HG03521 (cell line): ENCODE measurements at regions not wholly inside any gene's neighbourhood (a gene's known extent, or its start where the extent isn't known, plus 50 kb on each side); places are given as distances from the start of the nearest gene placed in this dataset.
A peak's percentile ranks its signal among the peaks of the same experiment; 100 is the strongest.
"Not testable (repeated sequence)": the region's sequence is repeated elsewhere in the genome, so short reads cannot be mapped to it uniquely, and the experiment has no call there.

Source experiments
- ATAC-seq: cut with Tn5 transposase; IDR thresholded peaks from one replicate; pipeline ENCODE4 v1.9.1; 2021; ENCODE audit warnings: mild to moderate bottlenecking, moderate library complexity; ENCODE audit not compliant: unreplicated experiment

GRCh38 chr3:195669310-195669709 is 51.5 kb upstream of the MUC20 start:
- ATAC-seq = not testable (repeated sequence)

- not testable (repeated sequence) for ATAC-seq
Measured at GRCh38 chr3:195668131-195668766, 52.5 kb upstream of the MUC20 start.

DNA sequence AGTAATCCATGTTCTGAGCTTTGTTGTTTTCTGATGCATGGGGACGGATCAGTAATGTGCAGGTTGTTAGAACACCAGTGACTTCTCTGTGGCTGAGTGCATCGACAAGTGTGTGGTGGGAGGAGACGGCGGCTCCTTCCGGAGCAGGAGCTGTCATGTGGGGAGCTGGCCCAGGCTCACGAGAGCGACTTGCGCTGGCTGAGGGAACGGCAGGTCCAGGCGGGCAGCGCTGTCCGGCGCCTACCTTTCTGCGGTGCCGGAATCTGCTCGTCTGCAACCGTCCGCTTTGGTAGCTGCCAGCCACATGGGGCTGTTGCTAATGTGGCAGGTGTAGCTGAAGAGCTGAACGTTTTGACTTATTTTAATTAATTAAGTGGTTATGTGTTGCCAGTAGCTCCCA is 55.5 kb upstream of the MUC20 start:
- ATAC-seq = not testable (repeated sequence)

DNA sequence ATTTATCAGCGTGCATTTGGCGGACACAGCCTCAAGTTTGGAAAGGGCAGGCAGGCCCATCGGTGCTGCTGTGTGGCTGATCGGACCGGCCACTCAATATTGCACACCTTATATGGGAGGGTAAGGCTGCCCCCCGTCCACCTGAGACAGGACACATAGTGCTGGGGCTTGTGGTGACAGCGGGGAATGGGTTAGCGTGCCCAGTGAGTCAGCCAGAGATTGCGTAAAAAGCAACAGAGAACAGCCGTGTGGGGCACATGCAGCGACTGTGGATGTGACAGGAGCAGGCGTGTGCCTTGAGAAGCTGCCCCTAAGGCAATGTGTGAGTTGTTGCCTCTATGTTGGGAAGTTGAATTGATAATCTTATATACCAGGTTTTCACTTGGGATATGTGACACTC is 56.6 kb upstream of the MUC20 start:
- not testable (repeated sequence) for ATAC-seq

- ATAC-seq = not testable (repeated sequence)
Measured at GRCh38 chr3:195659136-195659533, 61.6 kb upstream of the MUC20 start.

GRCh38 chr3:195658381-195659135 is 62.2 kb upstream of the MUC20 start:
- ATAC-seq = peak; percentile 18

- peak; percentile 86 for ATAC-seq
Measured at GRCh38 chr3:195657475-195658372, 63.1 kb upstream of the MUC20 start.

DNA sequence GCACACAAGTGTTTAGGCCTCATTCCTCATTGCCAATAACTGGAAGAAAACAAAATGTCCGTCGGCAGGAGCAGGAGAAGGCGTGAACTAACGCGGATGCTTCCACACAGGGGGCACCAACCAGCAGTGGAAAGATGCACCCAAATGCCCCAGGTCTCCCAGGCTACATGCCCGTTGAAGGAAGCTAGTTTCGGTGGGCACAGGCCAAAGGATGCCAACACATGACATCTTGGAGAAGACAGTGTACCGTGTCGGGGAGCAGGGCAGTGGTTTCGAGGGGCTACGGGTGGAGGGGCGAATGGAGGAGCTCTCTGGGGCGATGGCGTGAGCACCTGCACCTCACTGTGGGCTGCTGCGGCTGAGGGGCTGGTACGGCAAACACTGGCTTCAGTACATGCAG is 64.7 kb upstream of the MUC20 start:
- ATAC-seq = not testable (repeated sequence)

DNA sequence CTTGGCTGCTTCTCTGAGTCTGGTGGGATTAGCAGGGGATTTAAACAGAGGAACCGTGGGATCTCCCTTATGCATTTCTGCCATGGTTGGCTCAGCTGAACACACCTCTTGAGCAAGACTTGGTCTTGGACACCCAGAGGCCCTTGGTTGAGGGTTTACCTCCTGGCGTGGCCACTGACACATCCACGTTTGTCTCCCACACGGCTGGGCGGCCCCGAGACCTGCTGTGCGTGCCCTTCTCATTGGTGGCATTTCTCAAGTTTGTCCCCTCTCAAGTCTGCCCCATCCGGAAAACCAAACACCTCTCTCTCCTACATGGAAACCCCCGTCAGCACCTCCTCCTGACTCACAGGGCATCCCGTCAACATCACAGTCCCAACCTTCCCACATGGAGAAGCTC is 66.0 kb upstream of the MUC20 start:
- not testable (repeated sequence) for ATAC-seq

DNA sequence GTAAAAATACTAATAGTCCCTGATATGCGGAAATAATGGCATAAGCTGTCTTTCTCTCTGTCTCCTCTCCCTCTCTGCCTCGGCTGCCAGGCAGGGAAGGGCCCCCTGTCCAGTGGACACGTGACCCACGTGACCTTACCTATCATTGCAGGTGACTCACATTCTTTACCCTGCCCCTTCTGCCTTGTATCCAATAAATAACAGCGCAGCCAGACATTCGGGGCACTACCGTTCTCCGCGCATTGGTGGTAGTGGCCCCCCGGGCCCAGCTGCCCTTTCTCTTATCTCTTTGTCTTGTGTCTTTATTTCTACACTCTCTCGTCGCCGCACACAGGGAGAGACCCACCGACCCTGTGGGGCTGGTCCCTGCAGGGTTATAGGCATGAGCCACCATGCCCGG is 66.6 kb upstream of the MUC20 start:
- ATAC-seq = not testable (repeated sequence)

DNA sequence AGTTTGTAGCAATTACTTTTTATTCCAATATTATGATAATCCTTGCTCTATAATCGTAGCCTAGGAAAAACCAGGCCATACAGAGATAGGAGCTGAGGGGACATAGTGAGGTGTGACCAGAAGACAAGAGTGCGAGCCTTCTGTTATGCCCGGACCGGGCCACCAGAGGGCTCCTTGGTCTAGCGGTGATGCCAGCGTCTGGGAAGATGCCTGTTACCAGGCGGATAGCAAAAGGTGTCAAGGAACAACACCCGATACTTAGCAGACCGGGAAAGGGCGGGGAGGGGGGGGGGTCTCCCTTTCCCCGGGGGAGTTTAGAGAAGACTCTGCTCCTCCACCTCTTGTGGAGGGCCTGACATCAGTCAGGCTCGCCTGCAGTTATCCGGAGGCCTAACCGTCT is 67.1 kb upstream of the MUC20 start:
- not testable (repeated sequence) for ATAC-seq

- ATAC-seq = not testable (repeated sequence)
Measured at GRCh38 chr3:195647912-195648702, 64.4 kb upstream of the APOD start.

- ATAC-seq = not testable (repeated sequence)
Measured at GRCh38 chr3:195645872-195646271, 62.1 kb upstream of the APOD start.

GRCh38 chr3:195643245-195643644 is 59.5 kb upstream of the APOD start:
- not testable (repeated sequence) for ATAC-seq

DNA sequence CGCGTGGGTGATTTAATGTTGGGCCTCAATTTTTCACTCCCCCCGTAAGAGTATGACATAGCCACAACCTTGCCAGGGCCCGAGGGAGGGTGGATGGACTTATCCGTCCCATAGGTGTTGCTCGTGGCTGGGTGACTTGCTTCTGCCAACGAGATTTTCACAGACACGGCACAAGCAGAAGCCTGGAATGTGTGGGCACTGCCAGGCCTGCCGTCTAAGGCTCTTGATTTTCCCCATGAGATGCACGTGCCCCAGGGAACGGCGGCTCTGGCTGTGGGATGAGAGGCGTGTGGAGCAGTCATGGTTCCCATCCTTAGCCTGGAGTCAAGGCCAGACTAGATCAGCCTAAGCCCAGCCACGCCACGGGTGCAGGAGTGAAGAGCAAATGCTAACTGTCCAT is 58.6 kb upstream of the APOD start:
- not testable (repeated sequence) for ATAC-seq

DNA sequence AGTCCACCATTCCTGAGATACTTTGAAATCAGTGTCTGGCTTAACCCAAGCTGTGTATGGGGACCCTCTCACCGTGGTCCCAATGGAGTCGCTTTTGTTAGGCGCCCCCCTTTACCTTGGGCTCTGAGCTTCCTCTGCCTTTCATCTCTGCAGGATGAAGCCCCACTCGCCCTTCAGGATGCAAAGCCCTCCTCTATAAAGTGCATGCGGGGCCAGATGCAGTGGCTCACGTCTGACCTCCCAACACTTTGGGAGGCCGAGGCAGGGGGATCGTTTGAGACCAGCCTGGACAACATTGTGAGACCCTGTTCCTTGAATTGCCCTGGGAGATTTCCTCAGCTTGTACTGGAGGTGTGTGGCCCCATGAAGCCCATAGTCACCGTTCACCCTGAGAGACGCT is 54.7 kb upstream of the APOD start:
- not testable (repeated sequence) for ATAC-seq

DNA sequence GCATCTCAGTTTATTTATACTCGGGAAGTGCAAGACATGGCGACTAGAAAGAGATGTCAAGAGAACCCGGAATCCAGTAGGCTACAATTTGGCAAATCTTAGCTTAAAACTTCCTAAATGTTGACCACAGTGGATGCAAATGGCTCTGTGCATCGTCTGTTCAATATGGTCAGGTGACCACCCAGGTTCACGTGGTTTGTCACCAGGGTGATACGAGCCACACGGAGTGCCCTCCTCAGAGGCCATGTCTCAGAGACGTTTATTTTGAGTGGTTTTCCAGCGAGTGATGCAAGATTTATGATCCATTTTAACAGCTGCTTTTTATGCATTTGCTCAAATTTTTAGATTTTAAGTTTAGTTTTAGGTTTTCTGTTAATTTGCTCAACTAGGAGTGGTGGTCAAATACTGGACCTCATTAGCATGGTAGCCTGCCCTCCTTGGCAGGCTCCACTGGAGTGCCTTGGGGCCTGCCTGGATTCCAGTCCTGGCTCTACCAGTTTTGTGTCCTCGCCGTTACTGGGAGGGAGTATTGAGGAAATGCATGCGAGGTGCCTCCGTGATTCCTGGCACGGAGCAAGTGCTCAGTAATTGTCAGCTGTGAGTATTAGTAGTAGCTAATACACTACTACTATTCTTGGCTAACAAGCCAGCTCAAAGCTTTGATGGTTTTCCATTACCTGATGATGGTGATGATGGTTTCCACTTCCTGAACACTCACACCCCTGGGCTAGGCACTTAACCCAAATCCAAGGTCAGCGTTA is 53.9 kb upstream of the APOD start:
- not testable (repeated sequence) for ATAC-seq

DNA sequence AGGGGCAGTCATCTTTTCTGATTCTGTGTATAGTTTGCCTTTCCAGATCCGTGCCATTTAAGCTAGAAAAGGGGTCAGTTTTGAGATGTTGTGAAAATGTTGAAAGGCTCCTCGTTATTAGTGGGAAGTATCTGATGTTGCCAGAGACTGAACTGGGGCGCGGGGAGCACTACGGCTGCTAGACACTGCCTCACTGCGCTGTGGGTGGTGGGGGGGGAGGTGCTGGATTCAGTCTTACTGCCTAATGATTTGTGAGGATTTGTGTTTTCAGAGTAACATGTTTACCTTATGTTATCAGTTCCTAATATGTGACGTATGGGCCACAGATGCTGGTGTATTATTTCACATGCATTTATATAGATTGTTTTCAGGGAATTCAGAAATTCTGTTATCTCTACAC is 53.3 kb upstream of the APOD start:
- ATAC-seq = not testable (repeated sequence)

- not testable (repeated sequence) for ATAC-seq
Measured at GRCh38 chr3:195635898-195636685, 52.4 kb upstream of the APOD start.
